Left renal cortex interstitium (tissue), 4 donors: ENCODE measurements at regions not wholly inside any gene's neighbourhood (a gene's known extent, or its start where the extent isn't known, plus 50 kb on each side); places are given as distances from the start of the nearest gene placed in this dataset.
"Not testable (repeated sequence)": the region's sequence is repeated elsewhere in the genome, so short reads cannot be mapped to it uniquely, and the experiment has no call there.

Experiments used
- DNase-seq, 4 donors: peaks; one replicate each; pipeline ENCODE4 v3.0.0-alpha.2; 2013; ENCODE audit warnings: low read depth in 4 of 4, low spot score in 2 of 4, missing footprints in 1 of 4

DNA sequence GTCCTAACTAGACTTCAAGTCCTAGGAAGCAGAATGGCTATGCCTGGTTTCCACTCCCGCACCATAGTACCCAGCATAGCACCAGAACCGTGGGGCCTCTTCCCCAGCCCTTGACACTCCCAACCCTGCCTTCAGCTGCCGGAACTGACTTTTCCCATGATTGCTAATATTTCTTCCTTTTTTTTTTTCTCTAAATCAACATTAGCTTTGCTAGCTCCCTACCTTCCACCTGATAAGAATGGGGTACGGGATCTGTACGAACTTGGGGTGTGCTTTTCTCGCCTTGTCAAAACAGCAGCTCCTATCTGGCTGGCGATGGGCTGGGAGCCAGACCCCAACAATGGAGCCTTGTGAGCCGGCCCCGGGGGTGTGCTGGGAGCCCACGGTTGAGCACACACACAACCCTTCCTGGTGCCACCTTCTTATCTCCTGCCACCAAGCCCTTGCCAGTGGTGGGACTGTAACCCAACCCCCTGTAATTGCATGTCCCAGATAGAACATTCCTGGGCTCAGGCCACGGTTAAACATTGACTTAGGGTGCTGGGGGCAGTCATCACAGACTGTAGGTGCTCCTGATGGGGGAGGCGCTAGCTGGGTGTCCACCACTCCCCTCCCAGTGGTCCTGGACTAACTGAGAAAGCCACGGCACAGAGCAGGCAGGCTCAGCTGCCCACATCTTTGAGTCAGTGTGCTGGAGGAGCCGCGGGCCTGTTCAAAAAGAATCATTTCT is 213.0 kb upstream of the HAAO start:
- peak in 1 of 4 donors; percentile 55 for DNase-seq

DNA sequence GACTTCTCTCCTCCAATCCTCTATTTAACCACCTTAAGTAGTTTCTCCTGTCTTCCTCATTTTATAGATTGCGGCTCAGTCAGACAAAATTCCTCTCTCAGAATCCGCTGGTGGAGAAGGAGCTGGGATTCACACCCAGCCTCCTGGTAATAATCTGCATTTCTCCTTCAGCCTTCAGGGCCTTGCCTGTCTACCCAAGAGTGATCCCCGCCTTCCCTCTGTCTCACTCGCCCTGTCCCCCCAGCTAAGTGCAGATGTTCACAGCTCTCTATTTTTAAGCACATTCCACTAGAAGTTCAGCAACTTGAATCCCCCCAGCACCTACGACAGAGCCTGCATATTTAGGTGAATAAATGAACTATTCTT is 212.5 kb upstream of the HAAO start:
- no peak for DNase-seq

DNA sequence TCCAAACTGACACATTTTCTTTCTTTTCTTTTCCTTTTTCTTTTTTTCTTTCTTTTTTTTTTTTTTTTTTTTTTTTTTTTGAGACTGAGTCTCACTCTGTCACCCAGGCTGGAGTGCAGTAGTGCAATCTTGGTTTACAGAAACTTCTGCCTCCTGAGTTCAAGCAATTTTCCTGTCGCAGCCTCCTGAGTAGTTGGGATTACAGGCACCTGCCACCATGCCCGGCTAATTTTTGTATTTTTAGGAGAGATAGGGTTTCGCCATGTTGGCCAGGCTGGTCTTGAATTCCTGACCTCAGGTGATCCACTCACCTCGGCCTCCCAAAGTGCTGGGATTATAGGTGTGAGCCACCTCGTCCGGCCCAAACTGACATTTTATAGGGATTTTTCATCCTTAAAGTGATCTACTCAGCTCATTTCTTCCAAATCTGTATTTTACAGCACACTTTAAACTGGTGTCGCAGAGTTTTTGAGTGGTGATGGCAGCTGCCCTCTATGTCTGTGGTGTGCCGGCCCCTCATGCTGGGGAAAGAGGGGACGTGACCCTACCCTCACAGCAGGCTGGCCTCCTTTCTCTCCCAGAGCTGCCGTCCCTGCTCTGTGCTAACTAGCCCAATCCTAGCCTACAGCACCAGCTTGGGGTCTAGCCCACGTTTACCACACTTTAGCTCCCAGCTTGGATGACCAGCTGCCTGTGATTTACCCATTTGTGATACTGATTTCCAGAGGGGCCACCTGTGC is 211.9 kb upstream of the HAAO start:
- DNase-seq = not testable (repeated sequence)

DNA sequence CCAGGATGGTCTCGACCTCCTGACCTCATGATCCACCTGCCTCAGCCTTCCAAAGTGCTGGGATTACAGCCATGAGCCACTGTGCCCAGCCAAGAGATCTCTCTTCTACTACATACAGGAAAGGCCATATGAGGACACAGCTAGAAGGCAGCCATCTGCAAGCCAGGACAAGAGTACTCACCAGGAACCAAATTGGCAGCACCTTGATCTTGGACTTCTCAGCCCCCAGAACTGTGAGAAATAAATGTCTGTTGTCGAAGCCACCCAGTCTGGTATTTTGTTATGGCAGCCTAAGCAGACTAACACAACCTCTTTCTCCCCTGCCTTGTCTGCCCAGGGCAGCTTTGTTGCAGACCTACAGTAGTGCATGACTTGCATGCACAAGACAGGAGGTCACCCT is 211.3 kb upstream of the HAAO start:
- no peak for DNase-seq

DNA sequence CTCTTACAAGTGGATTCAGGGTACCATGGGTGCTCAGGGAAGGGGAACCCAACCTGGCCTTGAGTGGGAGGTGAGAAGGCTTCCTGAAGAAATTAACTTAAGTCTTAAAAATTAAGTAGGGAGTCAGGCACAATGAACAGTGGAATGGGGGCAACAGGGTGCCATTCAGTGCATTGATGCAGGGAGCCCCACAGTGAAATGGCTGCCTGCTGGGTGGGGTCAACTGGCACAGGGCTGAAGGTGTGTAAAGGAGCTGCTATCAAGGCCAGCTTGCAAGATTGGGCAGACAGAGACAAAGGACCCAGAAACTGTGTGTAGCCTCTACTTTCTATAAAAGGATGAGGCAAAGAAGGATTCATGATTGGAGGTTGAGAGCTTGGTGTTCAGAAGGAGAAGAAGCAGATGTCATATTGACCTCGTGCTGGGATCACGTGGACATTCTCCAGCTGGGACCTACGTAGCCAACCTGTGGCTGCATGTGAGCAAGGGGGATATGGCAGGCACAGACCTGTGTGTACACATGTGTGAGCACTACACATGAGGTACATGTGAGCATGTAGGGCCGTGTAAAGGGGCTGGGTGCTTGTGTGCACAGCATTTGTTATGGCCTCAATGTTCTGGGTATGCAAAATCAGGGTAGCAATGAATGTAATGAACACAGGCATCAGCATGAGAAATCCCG is 209.5 kb upstream of the HAAO start:
- no peak for DNase-seq

DNA sequence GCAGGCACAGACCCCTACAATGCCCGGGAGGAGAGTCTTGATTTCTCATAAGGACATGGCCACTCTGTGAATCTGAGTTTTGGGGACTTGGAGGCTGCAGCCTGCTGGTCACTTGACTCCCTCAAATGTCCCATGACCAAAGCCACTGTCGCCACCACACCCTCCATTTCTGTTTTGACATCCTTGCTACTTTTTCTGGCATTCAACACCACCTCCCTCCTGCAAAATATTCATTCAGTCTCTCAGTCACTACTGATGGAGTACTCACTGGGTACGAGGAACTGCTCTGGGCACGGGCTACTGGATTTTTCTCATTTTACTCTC is 208.6 kb upstream of the HAAO start:
- DNase-seq = no peak

DNA sequence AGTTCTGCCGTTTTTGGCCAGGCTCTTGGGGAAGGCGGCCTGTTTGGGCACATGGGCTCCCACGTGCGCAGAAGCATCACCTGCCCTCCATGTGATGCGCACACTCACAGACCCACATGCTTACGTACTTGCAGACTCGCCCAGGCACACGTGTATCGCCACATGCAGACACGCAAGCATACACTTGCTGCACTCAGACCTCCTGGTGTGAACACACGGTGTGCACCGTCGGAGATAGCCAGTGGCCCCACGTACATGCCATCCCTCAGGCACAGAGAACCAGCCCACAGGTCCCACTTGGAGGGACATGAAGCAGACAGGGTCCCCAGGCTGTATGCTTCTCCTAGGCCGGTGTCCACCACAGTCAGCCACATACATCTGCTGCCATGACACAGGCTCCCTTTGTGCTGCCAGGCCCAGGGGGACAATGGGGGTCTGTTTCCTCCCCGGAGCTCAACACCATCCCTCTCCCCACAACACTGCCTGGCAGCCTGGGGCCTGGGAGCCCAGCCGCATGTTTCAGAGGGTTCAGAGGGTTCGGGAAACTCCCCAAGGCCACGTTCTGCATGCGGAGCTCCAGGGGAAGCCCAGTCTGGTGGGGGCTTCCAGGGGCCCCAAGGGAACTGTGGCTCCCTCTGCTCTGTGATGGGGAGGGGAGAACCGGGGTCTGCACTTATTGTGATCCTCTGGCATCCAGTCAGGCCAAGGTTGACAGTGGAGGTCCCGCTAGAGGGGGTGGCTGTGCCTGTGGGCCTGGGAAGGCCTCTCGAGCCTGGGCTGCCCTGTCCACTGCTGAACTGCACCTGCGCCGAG is 208.1 kb upstream of the HAAO start:
- DNase-seq = no peak

DNA sequence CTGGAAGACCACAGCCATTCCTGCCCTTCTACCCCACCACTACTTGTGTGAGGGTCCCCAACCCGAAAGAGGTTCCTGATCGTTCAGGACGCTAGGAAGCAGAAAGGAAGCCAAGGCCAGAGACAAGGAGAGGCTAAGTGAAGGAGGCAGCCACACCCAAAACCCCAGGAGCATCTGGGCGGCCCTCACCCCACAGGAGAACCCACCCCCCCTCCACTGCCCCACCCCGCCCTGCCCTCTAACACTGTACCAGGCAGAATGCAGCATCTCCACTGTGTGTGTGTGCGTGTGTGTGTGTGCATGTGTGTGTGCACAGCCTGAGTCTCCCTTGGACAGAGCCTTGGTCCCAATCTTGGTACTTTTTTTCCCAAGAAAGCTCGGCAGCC is 207.5 kb upstream of the HAAO start:
- DNase-seq = no peak

DNA sequence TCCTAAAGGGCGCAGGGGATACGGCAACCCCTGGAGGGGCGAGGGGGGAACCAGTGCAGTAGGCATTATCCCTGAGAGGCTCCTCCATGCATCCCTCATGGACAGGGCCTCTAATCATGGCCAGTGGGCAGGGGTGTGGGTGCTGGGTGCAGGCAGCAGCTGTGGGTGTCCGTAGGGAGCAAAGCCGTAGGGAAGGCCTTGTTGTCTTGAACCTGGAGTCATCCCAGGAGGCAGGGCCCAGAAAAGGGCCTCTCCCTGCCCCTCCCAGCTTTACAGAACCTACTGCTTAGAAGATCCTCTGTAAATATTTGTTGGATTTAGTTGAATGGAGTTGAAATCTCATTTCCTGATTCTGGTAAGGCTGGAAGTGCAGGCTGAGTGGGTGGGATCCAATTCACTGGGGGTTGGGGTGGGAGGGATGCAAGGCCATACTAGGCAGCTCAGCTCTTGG is 207.0 kb upstream of the HAAO start:
- no peak for DNase-seq

DNA sequence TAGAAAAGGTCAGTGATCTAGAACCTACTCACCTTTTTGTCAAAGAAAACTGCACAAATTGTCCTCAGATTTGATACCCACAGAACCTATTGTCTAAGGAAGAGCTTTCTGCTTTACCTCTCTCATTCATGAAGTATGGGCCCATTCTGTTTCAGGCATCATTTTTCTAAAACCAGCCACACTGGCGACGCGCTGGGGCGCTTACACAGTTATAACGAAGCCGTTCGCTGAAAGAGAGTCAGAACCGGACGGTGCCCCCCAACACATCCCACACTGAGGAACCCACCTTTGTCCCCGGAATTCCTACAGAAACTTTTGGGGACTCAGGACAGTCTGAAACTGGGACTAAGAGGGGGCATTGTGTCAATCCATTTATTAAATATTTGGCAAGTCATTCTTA is 206.3 kb upstream of the HAAO start:
- DNase-seq = no peak

DNA sequence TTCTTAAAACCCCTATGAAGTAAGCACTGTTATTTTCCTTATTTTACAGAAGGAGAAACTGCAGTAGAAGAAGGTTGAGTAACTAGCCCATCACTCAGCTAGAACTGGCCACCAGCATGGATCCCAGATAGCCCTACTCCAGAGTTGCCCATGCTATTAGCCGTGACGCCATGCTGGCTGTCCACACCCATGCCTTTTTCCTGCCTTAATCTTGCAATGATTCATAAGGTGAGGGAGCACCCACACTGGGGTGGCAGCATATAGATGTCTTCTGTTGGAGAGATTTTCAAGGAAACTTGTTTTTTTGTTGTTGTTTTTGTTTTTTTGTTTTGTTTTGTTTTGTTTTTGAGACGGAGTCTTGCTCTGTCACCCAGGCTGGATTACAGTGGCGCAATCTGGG is 204.1 kb upstream of the HAAO start:
- DNase-seq = no peak

DNA sequence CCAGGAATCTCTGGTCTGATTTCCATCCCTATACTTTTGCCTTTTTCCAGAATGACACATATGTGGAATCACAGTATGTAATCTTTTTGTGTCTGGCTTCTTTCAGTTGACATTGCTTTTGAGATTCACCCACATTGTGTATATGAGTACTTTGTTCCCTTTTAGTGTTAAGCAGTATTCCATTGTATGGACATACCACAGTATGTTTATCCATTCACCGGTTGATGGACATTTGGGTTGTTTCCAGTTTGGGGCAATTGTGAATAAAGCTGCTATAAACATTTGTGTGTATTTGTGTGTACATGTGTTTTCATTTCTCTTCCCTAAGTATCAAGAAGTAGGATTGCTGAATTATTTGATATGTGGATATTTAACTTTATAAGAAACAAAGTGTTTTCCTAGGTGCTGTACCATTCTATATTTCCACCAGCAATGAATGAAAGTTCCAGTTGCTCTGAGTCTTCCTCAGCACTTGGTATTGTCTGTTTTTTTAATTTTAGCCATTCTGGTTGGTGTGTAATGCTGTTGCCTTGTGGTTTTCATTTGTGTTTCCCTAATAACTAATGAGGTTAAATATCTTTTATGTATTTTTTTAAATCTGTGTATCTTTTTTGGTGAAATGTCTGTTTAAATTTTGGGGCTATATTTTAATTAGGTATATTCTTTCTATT is 203.5 kb upstream of the HAAO start:
- no peak for DNase-seq

DNA sequence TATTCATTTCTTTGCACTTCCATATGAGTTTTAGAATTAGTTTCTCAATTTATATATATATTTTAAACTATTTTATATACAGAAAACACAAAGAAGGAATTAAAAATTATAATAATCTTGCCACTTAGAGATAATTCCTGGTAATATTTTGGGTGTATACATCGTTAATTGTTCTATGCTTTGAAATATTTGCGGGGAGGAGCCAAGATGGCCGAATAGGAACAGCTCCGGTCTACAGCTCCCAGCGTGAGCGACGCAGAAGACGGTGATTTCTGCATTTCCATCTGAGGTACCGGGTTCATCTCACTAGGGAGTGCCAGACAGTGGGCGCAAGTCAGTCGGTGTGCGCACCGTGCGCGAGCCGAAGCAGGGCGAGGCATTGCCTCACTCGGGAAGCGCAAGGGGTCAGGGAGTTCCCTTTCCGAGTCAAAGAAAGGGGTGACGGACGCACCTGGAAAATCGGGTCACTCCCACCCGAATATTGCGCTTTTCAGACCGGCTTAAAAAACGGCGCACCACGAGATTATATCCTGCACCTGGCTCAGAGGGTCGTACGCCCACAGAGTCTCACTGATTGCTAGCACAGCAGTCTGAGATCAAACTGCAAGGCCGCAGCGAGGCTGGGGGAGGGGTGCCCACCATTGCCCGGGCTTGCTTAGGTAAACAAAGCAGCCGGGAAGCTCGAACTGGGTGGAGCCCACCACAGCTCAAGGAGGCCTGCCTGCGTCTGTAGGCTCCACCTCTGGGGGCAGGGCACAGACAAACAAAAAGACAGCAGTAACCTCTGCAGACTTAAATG is 197.1 kb upstream of the HAAO start:
- DNase-seq = not testable (repeated sequence)

DNA sequence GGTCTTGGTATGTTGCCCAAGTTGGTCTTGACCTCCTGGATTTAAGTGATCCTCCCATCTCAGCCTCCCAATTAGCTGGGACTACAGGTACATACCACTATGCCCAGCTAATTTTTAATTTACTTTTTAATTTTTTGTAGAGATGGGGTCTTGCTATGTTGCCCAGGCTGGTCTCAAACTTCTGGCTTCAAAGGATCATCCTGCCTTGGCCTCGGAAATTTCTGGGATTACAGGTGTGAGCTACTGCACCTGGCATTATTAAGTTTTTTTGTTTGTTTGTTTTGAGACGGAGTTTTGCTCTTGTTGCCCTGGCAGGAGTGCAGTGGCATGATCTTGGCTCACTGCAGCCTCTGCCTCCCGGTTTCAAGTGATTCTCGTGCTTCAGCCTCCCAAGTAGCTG is 195.7 kb upstream of the HAAO start:
- not testable (repeated sequence) for DNase-seq

DNA sequence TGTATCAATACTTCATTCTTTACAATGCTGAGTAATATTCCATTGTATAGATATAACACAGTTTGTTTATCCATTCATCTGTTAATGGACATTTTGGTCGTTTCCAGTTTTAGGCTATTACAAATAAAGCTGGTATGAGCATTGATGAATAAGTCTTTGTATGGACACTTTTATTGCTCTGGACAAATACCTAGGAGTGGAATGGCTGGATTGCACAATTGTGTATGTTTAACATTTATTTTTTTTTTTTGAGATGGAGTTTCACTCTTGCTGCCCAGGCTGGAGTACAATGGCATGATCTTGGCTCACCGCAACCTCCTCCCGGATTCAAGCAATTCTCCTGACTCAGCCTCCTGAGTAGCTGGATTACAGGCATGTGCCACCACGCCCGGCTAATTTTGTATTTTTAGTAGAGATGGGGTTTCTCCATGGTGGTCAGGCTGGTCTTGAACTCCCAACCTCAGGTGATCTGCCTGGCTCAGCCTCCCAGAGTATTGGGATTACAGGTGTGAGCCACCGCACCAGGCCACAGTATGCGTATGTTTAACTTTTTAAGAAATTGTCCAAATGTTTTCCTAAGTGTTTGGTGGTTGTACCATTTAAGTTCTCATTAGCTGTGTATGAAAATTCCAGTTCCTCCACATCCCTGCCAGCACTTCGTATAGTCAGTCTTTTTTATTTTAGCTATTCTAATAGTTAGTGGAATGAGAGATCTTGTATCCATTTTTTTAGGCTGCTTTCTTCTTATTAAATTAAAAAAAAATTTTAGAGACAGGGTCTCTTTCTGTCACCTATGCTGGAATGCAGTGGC is 194.9 kb upstream of the HAAO start:
- no peak for DNase-seq

DNA sequence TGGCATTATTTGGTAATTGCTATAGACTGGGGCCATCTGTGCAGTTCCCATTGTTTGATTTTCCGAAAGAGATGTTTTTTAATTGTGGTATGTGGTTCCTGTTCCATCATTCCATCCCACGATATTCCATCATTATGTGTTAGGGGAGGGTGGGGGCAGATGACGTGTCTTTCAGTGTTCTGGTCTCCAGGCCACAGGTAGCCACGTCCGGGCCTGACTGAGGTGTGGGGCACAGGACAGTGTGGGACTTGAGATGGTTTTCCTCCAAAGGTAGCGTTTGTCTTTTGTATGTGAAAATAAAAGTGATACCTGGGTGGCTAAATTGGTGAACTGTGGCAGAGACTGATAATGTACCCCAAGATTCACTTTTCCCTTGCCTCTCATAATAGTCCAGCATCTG is 192.2 kb upstream of the HAAO start:
- DNase-seq = no peak

DNA sequence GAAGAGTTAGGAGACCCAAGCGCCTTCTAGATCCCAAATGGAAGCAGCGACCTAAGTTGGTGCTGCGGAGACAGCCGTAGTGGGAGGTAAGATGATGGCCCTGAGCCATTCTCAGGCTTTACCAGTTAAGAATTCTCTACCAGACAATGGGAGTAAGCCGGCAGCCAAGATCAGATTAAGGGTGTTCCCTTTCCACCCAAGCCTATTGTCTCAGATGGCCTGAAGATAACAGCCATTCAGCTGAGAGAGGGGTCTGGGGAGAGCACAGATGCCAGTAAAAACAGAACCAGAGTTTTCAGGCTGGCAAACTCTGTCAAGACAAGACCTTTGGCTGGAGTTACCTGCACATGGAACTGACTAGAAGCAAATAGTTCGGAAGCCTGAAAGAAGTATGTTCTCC is 191.7 kb upstream of the HAAO start:
- DNase-seq = no peak

DNA sequence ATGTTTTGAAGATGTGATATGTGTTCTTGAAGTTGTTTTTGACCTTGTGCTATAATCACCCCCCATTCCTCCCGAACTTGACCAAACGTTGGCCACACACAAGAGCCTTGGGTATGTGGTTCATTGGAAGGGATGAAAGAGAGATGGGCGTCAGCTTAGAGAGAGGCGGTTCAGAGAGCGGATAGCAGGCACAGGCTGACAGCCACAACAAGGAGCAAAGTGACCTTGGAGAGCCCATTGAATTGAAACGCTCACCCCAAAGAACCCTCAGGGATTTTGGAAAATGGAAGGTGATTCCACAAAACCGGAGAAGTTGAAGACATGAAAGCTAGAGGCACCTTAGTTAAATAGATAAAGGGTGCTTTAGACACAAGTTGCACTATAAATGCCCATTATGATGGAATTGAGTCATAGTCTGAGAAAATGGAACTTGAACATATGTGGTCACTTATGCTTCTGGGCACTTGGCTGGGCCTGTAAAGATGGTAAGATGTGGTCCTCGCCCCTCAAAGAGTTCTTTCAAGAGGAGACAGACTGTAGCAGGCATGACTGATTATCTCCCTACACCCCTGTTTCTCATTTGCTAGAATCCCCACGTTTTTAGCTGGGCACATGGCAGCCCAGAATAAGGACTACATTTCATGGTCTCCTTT is 188.5 kb upstream of the HAAO start:
- no peak for DNase-seq
